Astrocyte of the cerebellum (primary cell): ENCODE measurements at regions not wholly inside any gene's neighbourhood (a gene's known extent, or its start where the extent isn't known, plus 50 kb on each side); places are given as distances from the start of the nearest gene placed in this dataset.

Experiments
- DNase-seq: peaks from one replicate; pipeline ENCODE4 v3.0.0-alpha.2; 2011; ENCODE audit warnings: low read depth
- H3K4me3 ChIP-seq: 2 replicates; pipeline ENCODE4 v1.5.1; 2011; ENCODE audit warnings: mild to moderate bottlenecking, low read depth, low read length, moderate library complexity
- CTCF ChIP-seq: IDR thresholded peaks from 2 replicates; pipeline ENCODE4 v1.5.1; 2012; ENCODE audit warnings: low read length, low read depth, moderate library complexity, mild to moderate bottlenecking; ENCODE audit errors: missing control alignments
- in situ Hi-C: cut with HindIII; loops from 2 replicates; pipeline ENCODE4 v1.10.0; 2017; ENCODE audit warnings: low sequenced_read_pairs

DNA sequence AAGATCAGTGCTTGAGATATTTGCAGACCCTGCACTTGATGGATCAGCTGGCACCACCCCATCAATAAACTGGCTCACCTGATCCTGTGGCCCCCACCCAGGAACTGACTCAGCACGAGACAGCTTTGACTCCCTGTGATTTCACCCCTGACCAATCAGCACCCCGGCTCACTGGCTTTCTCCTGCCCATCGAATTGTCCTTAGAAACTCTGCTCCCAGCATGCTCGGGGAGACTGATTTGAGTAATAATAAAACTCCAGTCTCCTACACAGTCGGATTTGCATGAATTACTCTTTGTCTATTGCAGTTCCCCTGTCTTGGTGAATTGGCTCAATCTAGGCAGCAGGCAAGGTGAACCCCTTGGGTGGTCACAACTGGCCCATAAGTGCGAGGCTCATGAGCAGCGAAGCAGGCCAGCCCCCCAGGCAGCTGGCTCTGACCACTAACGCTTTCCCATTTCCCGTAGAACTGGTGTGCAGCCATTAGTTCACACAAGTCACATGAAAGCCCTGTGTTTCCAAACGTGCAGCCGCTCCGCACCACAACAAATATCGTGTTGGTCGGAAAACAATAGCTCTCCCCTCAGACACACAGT is 79.6 kb downstream of the RSPH3 start:
- no peak for DNase-seq
- in situ Hi-C loops = no loop called here
- no peak for TF ChIP-seq CTCF
- no peak overlapping the region for H3K4me3 ChIP-seq

DNA sequence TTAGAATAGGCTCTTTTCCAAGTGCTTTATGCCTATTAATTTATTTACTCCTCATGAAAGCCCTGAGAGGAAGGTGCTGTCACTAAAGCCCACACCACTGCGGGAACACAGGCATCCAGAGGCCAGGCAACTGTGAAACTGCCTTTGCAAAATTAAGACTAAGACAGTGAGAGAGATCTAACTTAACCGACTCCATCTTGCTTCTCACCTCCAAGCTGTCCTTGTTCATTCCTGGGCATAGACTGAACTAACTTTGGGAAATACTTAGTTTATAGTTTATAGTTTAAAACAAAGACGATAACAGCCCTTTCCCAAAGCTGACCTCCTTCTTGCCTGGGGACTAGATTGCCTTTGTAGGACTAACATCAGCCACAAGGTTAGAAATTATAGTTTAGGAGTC is 80.1 kb downstream of the RSPH3 start:
- no peak for DNase-seq
- H3K4me3 ChIP-seq = no peak overlapping the region
- in situ Hi-C loops = no loop called here
- no peak for TF ChIP-seq CTCF

- no peak overlapping the region for H3K4me3 ChIP-seq
- in situ Hi-C loops = no loop called here
Observed at GRCh38 chr6:158916617-158917016, 83.4 kb downstream of the RSPH3 start.

DNA sequence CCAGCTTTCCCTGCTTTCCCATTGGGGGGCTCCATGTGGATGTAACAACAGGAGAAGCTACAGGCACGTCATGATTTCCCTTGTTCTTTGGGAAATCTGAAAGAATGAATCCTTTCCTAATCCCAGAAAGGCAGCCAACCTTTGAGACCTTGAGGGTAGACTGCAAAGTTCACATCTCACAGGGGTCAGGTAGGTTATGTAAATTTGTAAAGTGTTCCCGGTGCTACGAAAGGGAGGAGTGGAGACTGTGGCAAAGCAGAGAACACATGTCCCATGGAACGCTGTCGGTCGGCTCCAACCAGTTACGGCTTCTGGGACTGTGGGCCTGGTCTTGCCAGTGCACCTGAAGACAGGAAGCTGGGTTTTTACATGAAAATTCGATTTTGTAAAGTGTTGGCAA is 85.1 kb downstream of the RSPH3 start:
- in situ Hi-C loops = no loop called here
- TF ChIP-seq CTCF = no peak
- H3K4me3 ChIP-seq = no peak overlapping the region
- DNase-seq = no peak

More at GRCh38 chr6:158916617-158917016, 83.4 kb downstream of the RSPH3 start:
- no peak for DNase-seq
- TF ChIP-seq CTCF = no peak

DNA sequence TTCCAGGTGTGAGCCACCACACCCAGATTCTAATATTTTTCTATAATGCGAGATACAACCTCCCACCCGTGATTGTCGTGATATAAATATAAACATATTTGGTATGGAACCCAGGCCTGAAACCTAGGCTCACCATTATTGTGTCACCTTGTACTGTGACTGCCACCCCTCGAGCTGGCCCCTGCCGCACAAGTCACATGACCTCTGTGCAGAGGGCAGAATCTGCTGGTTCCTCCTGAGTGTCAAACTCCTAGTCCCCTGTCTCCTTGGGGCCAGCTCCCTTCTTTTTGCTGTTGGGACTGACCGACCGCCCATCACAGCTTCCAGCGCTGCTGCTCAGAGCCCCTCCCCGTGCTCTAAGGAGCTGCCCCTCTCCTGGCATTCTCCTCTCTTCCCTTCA is 86.4 kb downstream of the RSPH3 start:
- no peak overlapping the region for H3K4me3 ChIP-seq
- no peak for DNase-seq
- no peak for TF ChIP-seq CTCF
- in situ Hi-C loops = no loop called here

DNA sequence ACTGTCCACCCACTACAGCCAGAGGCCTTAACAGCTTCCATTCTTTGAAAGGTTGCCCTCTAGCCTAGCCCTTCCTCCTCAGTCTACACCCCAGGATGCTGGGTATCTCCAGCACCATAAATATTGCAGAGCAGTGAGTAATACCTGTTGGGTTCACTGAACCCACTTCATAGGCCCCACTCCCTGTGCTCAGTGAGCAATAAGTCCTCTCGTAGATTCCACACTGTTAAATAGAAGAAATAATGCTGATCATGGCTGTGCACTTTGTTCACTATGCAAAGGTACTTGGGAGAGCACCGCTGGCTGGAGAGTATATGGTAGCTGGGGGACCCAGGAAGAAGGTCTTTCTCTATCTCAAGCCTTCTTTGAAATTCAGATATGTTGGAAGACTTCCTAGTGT is 87.3 kb downstream of the RSPH3 start:
- no peak for TF ChIP-seq CTCF
- in situ Hi-C loops = no loop called here
- no peak for DNase-seq
- no peak overlapping the region for H3K4me3 ChIP-seq
